Keratinocyte (primary cell): ENCODE measurements at regions not wholly inside any gene's neighbourhood (a gene's known extent, or its start where the extent isn't known, plus 50 kb on each side); places are given as distances from the start of the nearest gene placed in this dataset.
A peak's percentile ranks its signal among the peaks of the same experiment; 100 is the strongest.

ENCODE experiments used
- DNase-seq: peaks from one replicate; pipeline ENCODE4 v3.0.0-alpha.2; 2011; ENCODE audit warnings: low read depth, missing footprints, low spot score
- FAIRE-seq: peaks from 2 replicates; lab custom pipeline; 2011; peaks lifted over from hg19 to GRCh38; lab: Jason Lieb, UNC
- H2AFZ ChIP-seq: 2 replicates; pipeline ENCODE4 v1.6.0; 2012; ENCODE audit warnings: low read length, control low read depth, inconsistent platforms; ENCODE audit not compliant: control insufficient read depth
- H3K27ac ChIP-seq: 2 replicates; pipeline ENCODE4 v1.5.1; 2011; ENCODE audit warnings: low read length; ENCODE audit not compliant: control insufficient read depth, insufficient read depth
- H3K27me3 ChIP-seq: 3 replicates; pipeline ENCODE4 v1.6.0; 2011; ENCODE audit warnings: low read length; ENCODE audit not compliant: control insufficient read depth, insufficient read depth; ENCODE audit errors: extremely low read depth
- H3K36me3 ChIP-seq, 2 experiments: 2 replicates in 1 of 2; 3 replicates in 1 of 2; pipeline ENCODE4 v1.5.1; 2011; ENCODE audit warnings: low read length in 2 of 2, mild to moderate bottlenecking in 1 of 2; ENCODE audit not compliant: control insufficient read depth in 2 of 2, insufficient read depth in 2 of 2; ENCODE audit errors: extremely low read depth in 1 of 2
- H3K4me1 ChIP-seq: 3 replicates; pipeline ENCODE4 v1.5.1; 2011; ENCODE audit warnings: low read length; ENCODE audit not compliant: control insufficient read depth, insufficient read depth; ENCODE audit errors: extremely low read depth
- H3K4me2 ChIP-seq: 3 replicates; pipeline ENCODE4 v1.6.0; 2011; ENCODE audit warnings: low read depth, low read length; ENCODE audit not compliant: control insufficient read depth, insufficient read depth; ENCODE audit errors: extremely low read depth
- H3K4me3 ChIP-seq, 3 experiments: fragments of 200-600 bp in 1 of 3; sonication (generic) in 1 of 3; 2 replicates in 2 of 3; 3 replicates in 1 of 3; pipeline ENCODE4 v1.5.1; 2011 to 2016; ENCODE audit warnings: low read length in 3 of 3, mild to moderate bottlenecking in 3 of 3, control low read depth in 2 of 3, inconsistent platforms in 1 of 3, low read depth in 1 of 3, mixed read lengths in 1 of 3, mixed run types in 1 of 3, moderate library complexity in 1 of 3; ENCODE audit not compliant: control insufficient read depth in 2 of 3, insufficient read depth in 2 of 3; ENCODE audit errors: extremely low read depth in 1 of 3
- H3K79me2 ChIP-seq: 2 replicates; pipeline ENCODE4 v1.6.0; 2012; ENCODE audit warnings: low read length; ENCODE audit not compliant: control insufficient read depth, insufficient read depth
- H3K9ac ChIP-seq: 3 replicates; pipeline ENCODE4 v1.6.0; 2011; ENCODE audit warnings: low read length; ENCODE audit not compliant: control insufficient read depth, insufficient read depth; ENCODE audit errors: extremely low read depth
- H3K9me1 ChIP-seq: 3 replicates; pipeline ENCODE4 v1.6.0; 2011; ENCODE audit warnings: low read length; ENCODE audit not compliant: control insufficient read depth, insufficient read depth; ENCODE audit errors: extremely low read depth
- H3K9me3 ChIP-seq: 2 replicates; pipeline ENCODE4 v1.5.1; 2012; ENCODE audit warnings: low read depth, low read length; ENCODE audit not compliant: control insufficient read depth
- H4K20me1 ChIP-seq: 3 replicates; pipeline ENCODE4 v1.6.0; 2011; ENCODE audit warnings: low read length; ENCODE audit not compliant: control insufficient read depth, insufficient read depth; ENCODE audit errors: extremely low read depth
- CTCF ChIP-seq, 3 experiments: IDR thresholded peaks in 1 of 3; conservative IDR thresholded peaks in 1 of 3; optimal IDR thresholded peaks in 1 of 3; 2 replicates in 2 of 3; 3 replicates in 1 of 3; pipeline versions ENCODE3 to v1.5.1; 2011; ENCODE audit warnings: low read length in 3 of 3, mild to moderate bottlenecking in 3 of 3, moderate library complexity in 2 of 3, control low read depth in 1 of 3, inconsistent platforms in 1 of 3; ENCODE audit not compliant: insufficient read depth in 2 of 3; ENCODE audit errors: extremely low read depth in 1 of 3
- EZH2 ChIP-seq: IDR thresholded peaks from one replicate; pipeline ENCODE4 v1.6.1; 2012; ENCODE audit warnings: inconsistent platforms, mild to moderate bottlenecking, low read length, moderate library complexity
- dilution Hi-C: fragments of 300-500 bp; cut with MboI; formaldehyde crosslinking; loops from one replicate; pipeline ENCODE4 v1.7.0; 2020; ENCODE audit warnings: low sequenced_read_pairs; ENCODE audit not compliant: extremely low pct_ligation_motif_present

- no peaks in the 10 kb centered on the region for H3K79me2 ChIP-seq
- H2AFZ ChIP-seq: no peak overlapping the region
- no peak overlapping the region for H3K27ac ChIP-seq
- no peaks in the 10 kb centered on the region for H4K20me1 ChIP-seq
- no peak overlapping the region for H3K9ac ChIP-seq
- dilution Hi-C loops: no loop called here
- DNase-seq: no peak
- no peaks in the 10 kb centered on the region for H3K4me1 ChIP-seq
- H3K9me1 ChIP-seq: no peaks in the 10 kb centered on the region
- FAIRE-seq: no peak
- H3K4me3 ChIP-seq: no peak overlapping the region
- H3K9me3 ChIP-seq: no peaks in the 10 kb centered on the region
- H3K27me3 ChIP-seq: peaks cover 3% of the 10 kb centered on the region
- no peak for TF ChIP-seq CTCF (optimal IDR thresholded peaks at IDR 0.05 in 1 of 3, IDR thresholded peaks at IDR 0.05 in 1 of 3, conservative IDR thresholded peaks at IDR 0.05 in 1 of 3; ENCODE audit: extremely low read depth in 1 of 3, insufficient read depth in 2 of 3, low read length in 3 of 3)
- no peak for TF ChIP-seq EZH2
- no peaks in the 10 kb centered on the region for H3K36me3 ChIP-seq
- H3K4me2 ChIP-seq: no peak overlapping the region
Observed at GRCh38 chr9:91087462-91087759, 274.3 kb downstream of the AUH start.

- FAIRE-seq: no peak
Observed at GRCh38 chr9:91089405-91090129, 272.2 kb downstream of the AUH start.

More at GRCh38 chr9:91089405-91090129, 272.2 kb downstream of the AUH start:
- Histone ChIP-seq H3K9me3 (no peaks in the 10 kb centered on the region), H3K27ac (no peak overlapping the region), H3K9me1 (no peaks in the 10 kb centered on the region), H3K4me1 (no peaks in the 10 kb centered on the region), H3K4me3 (no peak overlapping the region), H4K20me1 (no peaks in the 10 kb centered on the region), H3K4me2 (no peak overlapping the region), H3K27me3 (peaks cover 3% of the 10 kb centered on the region), H3K36me3 (no peaks in the 10 kb centered on the region), H2AFZ (no peak overlapping the region), H3K79me2 (no peaks in the 10 kb centered on the region), H3K9ac (no peak overlapping the region)
- DNase-seq: no peak
- TF ChIP-seq EZH2 (no peak), CTCF (optimal IDR thresholded peaks at IDR 0.05 in 1 of 3, IDR thresholded peaks at IDR 0.05 in 1 of 3, conservative IDR thresholded peaks at IDR 0.05 in 1 of 3; ENCODE audit: extremely low read depth in 1 of 3, insufficient read depth in 2 of 3, low read length in 3 of 3) (peak; percentile 50 to 85 (median 55))
- dilution Hi-C loops: no loop called here
